ENCODE measurements at regions not wholly inside any gene's neighbourhood (a gene's known extent, or its start where the extent isn't known, plus 50 kb on each side); places are given as distances from the start of the nearest gene placed in this dataset.

GRCh38 chr17:83006515-83007455 is 72.6 kb upstream of the METRNL start:
- H3K4me3 Mint-ChIP-seq: no peak overlapping the region
- ATAC-seq: no peak
- H3K9me3 Mint-ChIP-seq: no peaks in the 10 kb centered on the region
- TF ChIP-seq CTCF (IDR thresholded peaks at IDR 0.05): no peak
- no peak for DNase-seq
- no peak overlapping the region for H3K27ac Mint-ChIP-seq
- H3K4me1 Mint-ChIP-seq (ENCODE audit: low read depth): no peaks in the 10 kb centered on the region
- ChIA-PET POLR2A (interaction anchor here (1.2 kb wide), 1 partner anchor 10 kb away, joined by 3 read pairs; no protein-coding TSS in a partner anchor), CTCF (no interaction called here)
- intact Hi-C loops (cut with micrococcal nuclease): no loop called here
- peaks cover 13% of the 10 kb centered on the region for H3K36me3 Mint-ChIP-seq (ENCODE audit: low read depth)
- H3K27me3 Mint-ChIP-seq: no peaks in the 10 kb centered on the region

GRCh38 chr17:83007504-83008185 is 71.8 kb upstream of the METRNL start:
- POLR2A ChIA-PET: interaction anchor here (1.2 kb wide), 1 partner anchor 10 kb away, joined by 3 read pairs; no protein-coding TSS in a partner anchor
- no peak for TF ChIP-seq CTCF (IDR thresholded peaks at IDR 0.05)
- Mint-ChIP-seq H3K9me3 (no peaks in the 10 kb centered on the region), H3K36me3 (ENCODE audit: low read depth) (peaks cover 13% of the 10 kb centered on the region), H3K27ac (no peak overlapping the region), H3K4me3 (no peak overlapping the region), H3K27me3 (no peaks in the 10 kb centered on the region), H3K4me1 (ENCODE audit: low read depth) (no peaks in the 10 kb centered on the region)
- no peak for ATAC-seq
- intact Hi-C loops (cut with micrococcal nuclease): no loop called here
- CTCF ChIA-PET: no interaction called here
- no peak for DNase-seq

- intact Hi-C loops (cut with micrococcal nuclease): no loop called here
- CTCF ChIA-PET: no interaction called here
- TF ChIP-seq CTCF (IDR thresholded peaks at IDR 0.05): no peak
- POLR2A ChIA-PET: interaction anchor here (1.2 kb wide), 1 partner anchor 11 kb away, joined by 3 read pairs; no protein-coding TSS in a partner anchor
- Mint-ChIP-seq H3K27me3 (no peaks in the 10 kb centered on the region), H3K4me1 (ENCODE audit: low read depth) (no peaks in the 10 kb centered on the region), H3K36me3 (ENCODE audit: low read depth) (peaks cover 13% of the 10 kb centered on the region), H3K4me3 (no peak overlapping the region), H3K27ac (no peak overlapping the region), H3K9me3 (no peaks in the 10 kb centered on the region)
- DNase-seq (no peak), ATAC-seq (no peak)
Measured at GRCh38 chr17:83008186-83008510, 71.3 kb upstream of the METRNL start.

- CTCF ChIA-PET: no interaction called here
- intact Hi-C loops (cut with micrococcal nuclease): no loop called here
- no peak for TF ChIP-seq CTCF (IDR thresholded peaks at IDR 0.05)
- Mint-ChIP-seq H3K27ac (no peak overlapping the region), H3K4me1 (ENCODE audit: low read depth) (no peaks in the 10 kb centered on the region), H3K36me3 (ENCODE audit: low read depth) (peaks cover 13% of the 10 kb centered on the region), H3K4me3 (no peak overlapping the region), H3K27me3 (no peaks in the 10 kb centered on the region), H3K9me3 (no peaks in the 10 kb centered on the region)
- DNase-seq (no peak), ATAC-seq (no peak)
- POLR2A ChIA-PET: interaction anchor here (1.2 kb wide), 1 partner anchor 11 kb away, joined by 3 read pairs; no protein-coding TSS in a partner anchor
Measured at GRCh38 chr17:83008526-83008925, 70.9 kb upstream of the METRNL start.
